GM21528 (cell line): ENCODE measurements at regions not wholly inside any gene's neighbourhood (a gene's known extent, or its start where the extent isn't known, plus 50 kb on each side); places are given as distances from the start of the nearest gene placed in this dataset.
"Not testable (repeated sequence)": the region's sequence is repeated elsewhere in the genome, so short reads cannot be mapped to it uniquely, and the experiment has no call there.

Experiments used
- ATAC-seq: cut with Tn5 transposase; IDR thresholded peaks from one replicate; pipeline ENCODE4 v1.9.1; 2021; ENCODE audit warnings: mild to moderate bottlenecking, moderate library complexity; ENCODE audit not compliant: unreplicated experiment, low FRiP score

- no peak for ATAC-seq
Observed at GRCh38 chrY:21028506-21028905, 272.6 kb downstream of the RPS4Y2 start.

- no peak for ATAC-seq
Observed at GRCh38 chrY:21033363-21033762, 277.5 kb downstream of the RPS4Y2 start.

GRCh38 chrY:21034151-21035061 lies 278.5 kb downstream of the RPS4Y2 start:
- ATAC-seq: no peak

GRCh38 chrY:21037398-21037797 lies 281.5 kb downstream of the RPS4Y2 start:
- not testable (repeated sequence) for ATAC-seq

GRCh38 chrY:21039811-21040210 lies 283.9 kb downstream of the RPS4Y2 start:
- ATAC-seq: no peak

- ATAC-seq: not testable (repeated sequence)
Observed at GRCh38 chrY:21040711-21041110, 284.8 kb downstream of the RPS4Y2 start.

- no peak for ATAC-seq
Observed at GRCh38 chrY:21073079-21073478, 317.2 kb downstream of the RPS4Y2 start.

GRCh38 chrY:21073641-21074260 lies 317.8 kb downstream of the RPS4Y2 start:
- ATAC-seq: no peak

GRCh38 chrY:21075658-21076057 lies 319.8 kb downstream of the RPS4Y2 start:
- ATAC-seq: no peak

- ATAC-seq: no peak
Observed at GRCh38 chrY:21079670-21080069, 323.8 kb downstream of the RPS4Y2 start.

- ATAC-seq: no peak
Observed at GRCh38 chrY:21081640-21082611, 326.0 kb downstream of the RPS4Y2 start.

GRCh38 chrY:21082639-21083038 lies 326.7 kb downstream of the RPS4Y2 start:
- no peak for ATAC-seq

GRCh38 chrY:21091909-21092308 lies 336.0 kb downstream of the RPS4Y2 start:
- no peak for ATAC-seq

GRCh38 chrY:21102507-21102906 lies 346.6 kb downstream of the RPS4Y2 start:
- ATAC-seq: no peak

- ATAC-seq: no peak
Observed at GRCh38 chrY:21103885-21104284, 348.0 kb downstream of the RPS4Y2 start.

GRCh38 chrY:21105529-21105928 lies 349.6 kb downstream of the RPS4Y2 start:
- ATAC-seq: no peak

GRCh38 chrY:21111313-21111712 lies 355.4 kb downstream of the RPS4Y2 start:
- no peak for ATAC-seq

- ATAC-seq: no peak
Observed at GRCh38 chrY:21121065-21121464, 365.2 kb downstream of the RPS4Y2 start.

- ATAC-seq: no peak
Observed at GRCh38 chrY:21135591-21135990, 375.5 kb upstream of the RBMY1B start.

- ATAC-seq: no peak
Observed at GRCh38 chrY:21138056-21138758, 372.9 kb upstream of the RBMY1B start.
